Ishikawa (cell line): ENCODE measurements at regions not wholly inside any gene's neighbourhood (a gene's known extent, or its start where the extent isn't known, plus 50 kb on each side); places are given as distances from the start of the nearest gene placed in this dataset.

Source experiments
- RAD21 ChIP-seq: IDR thresholded peaks from 2 replicates; pipeline ENCODE4 v1.6.1; 2012; ENCODE audit warnings: low read depth
- TCF12 ChIP-seq: IDR thresholded peaks from 2 replicates; pipeline ENCODE4 v1.6.1; 2012; ENCODE audit warnings: low read depth
- USF1 ChIP-seq: IDR thresholded peaks from 2 replicates; pipeline ENCODE4 v1.6.1; 2012

- no peak for TF ChIP-seq TCF12
- no peak for TF ChIP-seq RAD21
- no peak for TF ChIP-seq USF1
These were observed 238.0 kb upstream of the DDHD1 start for GRCh38 chr14:53391156-53391555.
